ENCODE measurements at regions not wholly inside any gene's neighbourhood (a gene's known extent, or its start where the extent isn't known, plus 50 kb on each side); places are given as distances from the start of the nearest gene placed in this dataset.

DNA sequence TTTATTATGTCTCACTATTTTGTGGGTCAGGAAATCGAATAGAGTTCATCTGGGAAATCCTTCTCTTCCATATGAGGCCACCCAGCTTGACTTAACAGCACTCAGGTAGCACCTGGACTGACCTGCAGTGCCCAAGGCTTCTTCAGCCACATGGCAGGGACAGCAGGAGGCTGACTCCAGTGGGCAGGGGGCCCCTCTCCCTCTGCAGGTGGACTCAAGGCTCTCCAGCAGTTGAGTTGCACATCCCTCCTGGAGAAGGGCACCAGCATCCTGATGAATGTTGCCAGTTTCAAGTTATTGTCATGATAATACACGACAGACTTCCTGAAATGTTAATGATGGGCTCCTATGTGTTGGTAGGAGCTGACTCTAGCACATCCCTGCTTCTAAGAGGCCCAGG, 338.1 kb upstream of the RAB6C start:
- ATAC-seq (no peak), DNase-seq (no peak)
- Histone ChIP-seq H3K4me1 (no peaks in the 10 kb centered on the region), H3K4me3 (no peak overlapping the region), H3K27ac (no peak overlapping the region), H3K27me3 (no peaks in the 10 kb centered on the region), H3K9me3 (no peaks in the 10 kb centered on the region), H3K36me3 (replicated peaks in 1 of 2; ENCODE audit: insufficient read depth in 1 of 2, low read depth in 2 of 2) (no peaks in the 10 kb centered on the region)
- intact Hi-C loops (cut with DNase I) = no loop called here
- WGBS, 2 donors = 52% methylated on average over 1 to 2 of the region's 2 CpGs
- TF ChIP-seq, protein P1, sequence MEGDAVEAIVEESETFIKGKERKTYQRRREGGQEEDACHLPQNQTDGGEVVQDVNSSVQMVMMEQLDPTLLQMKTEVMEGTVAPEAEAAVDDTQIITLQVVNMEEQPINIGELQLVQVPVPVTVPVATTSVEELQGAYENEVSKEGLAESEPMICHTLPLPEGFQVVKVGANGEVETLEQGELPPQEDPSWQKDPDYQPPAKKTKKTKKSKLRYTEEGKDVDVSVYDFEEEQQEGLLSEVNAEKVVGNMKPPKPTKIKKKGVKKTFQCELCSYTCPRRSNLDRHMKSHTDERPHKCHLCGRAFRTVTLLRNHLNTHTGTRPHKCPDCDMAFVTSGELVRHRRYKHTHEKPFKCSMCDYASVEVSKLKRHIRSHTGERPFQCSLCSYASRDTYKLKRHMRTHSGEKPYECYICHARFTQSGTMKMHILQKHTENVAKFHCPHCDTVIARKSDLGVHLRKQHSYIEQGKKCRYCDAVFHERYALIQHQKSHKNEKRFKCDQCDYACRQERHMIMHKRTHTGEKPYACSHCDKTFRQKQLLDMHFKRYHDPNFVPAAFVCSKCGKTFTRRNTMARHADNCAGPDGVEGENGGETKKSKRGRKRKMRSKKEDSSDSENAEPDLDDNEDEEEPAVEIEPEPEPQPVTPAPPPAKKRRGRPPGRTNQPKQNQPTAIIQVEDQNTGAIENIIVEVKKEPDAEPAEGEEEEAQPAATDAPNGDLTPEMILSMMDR (IDR thresholded peaks at IDR 0.05) = no peak
- TF ChIP-seq POLR2A (IDR thresholded peaks at IDR 0.05) = no peak

DNA sequence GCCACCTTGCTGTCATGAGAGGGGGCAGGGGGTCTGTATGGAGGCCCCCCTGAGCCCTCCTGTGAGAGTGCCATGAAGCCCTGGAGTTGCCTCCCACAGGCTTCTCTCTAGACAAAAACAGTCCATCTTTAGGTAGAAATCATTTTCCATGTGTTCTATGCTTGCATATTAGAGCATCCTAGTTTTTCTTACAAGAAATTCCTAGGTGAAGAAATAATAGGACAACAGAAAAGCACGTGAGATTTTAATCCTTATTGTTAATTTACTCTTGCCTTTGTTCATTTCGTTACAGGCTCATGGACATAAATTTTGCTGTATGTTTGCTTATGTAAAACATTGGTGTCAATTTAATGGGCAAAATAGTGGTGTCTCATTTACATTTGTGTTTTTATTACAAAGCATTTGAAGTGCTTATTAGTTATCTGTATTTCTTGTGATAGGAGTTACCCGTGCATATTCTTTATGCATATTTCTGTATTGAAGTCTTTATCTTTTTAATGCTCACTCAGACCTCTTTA, 336.9 kb upstream of the RAB6C start:
- intact Hi-C loops (cut with DNase I) = no loop called here
- Histone ChIP-seq H3K36me3 (replicated peaks in 1 of 2; ENCODE audit: insufficient read depth in 1 of 2, low read depth in 2 of 2) (no peaks in the 10 kb centered on the region), H3K27me3 (no peaks in the 10 kb centered on the region), H3K27ac (no peak overlapping the region), H3K9me3 (no peaks in the 10 kb centered on the region), H3K4me1 (no peaks in the 10 kb centered on the region), H3K4me3 (no peak overlapping the region)
- DNase-seq (no peak), ATAC-seq (no peak)
- WGBS, 2 donors = 48 to 60% methylated on average over 3 of the region's 3 CpGs
- TF ChIP-seq, protein P1 (IDR thresholded peaks at IDR 0.05) = no peak
- TF ChIP-seq POLR2A (IDR thresholded peaks at IDR 0.05) = no peak

DNA sequence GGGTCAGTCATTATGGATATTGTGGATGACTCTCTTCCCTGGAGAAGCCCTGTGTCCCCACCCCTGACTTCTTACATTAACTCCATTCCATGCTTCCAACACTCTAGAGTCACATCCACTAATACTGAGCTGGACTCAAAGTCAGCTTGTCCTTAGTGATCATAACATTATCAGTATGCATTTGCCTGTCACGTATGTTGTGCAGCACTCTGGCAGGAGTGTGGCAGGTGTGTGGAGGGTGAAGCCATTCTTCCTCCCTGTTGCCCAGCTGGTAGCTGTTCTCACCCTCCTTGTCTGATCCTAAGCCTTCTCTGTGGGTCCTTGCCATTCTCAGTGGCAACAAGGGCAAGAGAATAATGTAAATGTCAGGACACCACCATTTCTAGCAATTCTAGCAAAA, 334.1 kb upstream of the RAB6C start:
- Histone ChIP-seq H3K4me3 (no peak overlapping the region), H3K4me1 (no peaks in the 10 kb centered on the region), H3K27ac (no peak overlapping the region), H3K9me3 (no peaks in the 10 kb centered on the region), H3K27me3 (no peaks in the 10 kb centered on the region), H3K36me3 (replicated peaks in 1 of 2; ENCODE audit: insufficient read depth in 1 of 2, low read depth in 2 of 2) (no peaks in the 10 kb centered on the region)
- 62 to 67% methylated on average over 1 of the region's 1 CpG for WGBS, 2 donors
- TF ChIP-seq POLR2A (IDR thresholded peaks at IDR 0.05) = no peak
- TF ChIP-seq, protein P1 (IDR thresholded peaks at IDR 0.05) = no peak
- ATAC-seq = no peak
- intact Hi-C loops (cut with DNase I) = no loop called here
- DNase-seq = no peak

DNA sequence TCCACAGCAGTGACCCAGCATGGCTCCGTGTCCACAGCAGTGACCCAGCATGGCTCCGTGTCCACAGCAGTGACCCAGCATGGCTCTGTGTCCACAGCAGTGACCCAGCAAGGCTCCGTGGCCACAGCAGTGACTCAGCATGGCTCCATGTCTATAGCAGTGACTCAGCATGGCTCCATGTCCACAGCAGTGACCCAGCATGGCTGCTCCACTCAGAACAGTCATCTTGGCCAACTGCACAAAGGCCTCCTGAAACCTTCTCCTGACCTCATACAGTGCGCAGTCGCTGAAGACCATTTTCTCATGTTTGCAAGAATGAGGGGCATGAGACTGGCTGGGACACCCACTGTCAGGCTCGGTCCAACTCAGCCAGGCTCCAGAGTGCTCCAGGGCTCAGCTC, 333.4 kb upstream of the RAB6C start:
- Histone ChIP-seq H3K4me3 (no peak overlapping the region), H3K27me3 (no peaks in the 10 kb centered on the region), H3K9me3 (no peaks in the 10 kb centered on the region), H3K36me3 (replicated peaks in 1 of 2; ENCODE audit: insufficient read depth in 1 of 2, low read depth in 2 of 2) (no peaks in the 10 kb centered on the region), H3K4me1 (no peaks in the 10 kb centered on the region), H3K27ac (no peak overlapping the region)
- no peak for TF ChIP-seq POLR2A (IDR thresholded peaks at IDR 0.05)
- TF ChIP-seq, protein P1 (IDR thresholded peaks at IDR 0.05) = no peak
- intact Hi-C loops (cut with DNase I) = no loop called here
- WGBS, 2 donors = 83 to 93% methylated on average over 3 to 6 of the region's 6 CpGs
- ATAC-seq = no peak
- no peak for DNase-seq

DNA sequence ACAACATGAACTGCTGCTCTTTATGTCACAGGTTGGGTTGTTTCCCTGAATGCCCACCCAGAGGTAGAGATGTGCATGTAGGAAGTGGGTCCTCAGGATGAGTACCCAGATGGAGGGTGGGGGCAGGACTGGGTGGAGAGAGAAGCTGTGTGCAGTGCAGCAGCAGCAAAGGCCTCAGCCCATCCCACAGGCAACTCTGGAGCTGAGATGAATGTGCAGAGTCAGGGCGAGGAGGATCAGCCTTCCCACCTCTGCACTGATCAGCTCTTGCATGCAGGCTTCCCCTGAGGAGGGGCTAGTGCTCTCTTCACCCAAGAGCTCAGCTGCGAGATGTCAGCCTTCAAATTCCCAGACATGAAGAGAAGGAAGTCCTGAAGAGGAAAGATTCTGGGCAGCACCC, 326.2 kb upstream of the RAB6C start:
- no peak for ATAC-seq

More for the DNA sequence above, 326.2 kb upstream of the RAB6C start:
- no peak overlapping the region for H3K27ac ChIP-seq
- no peak for TF ChIP-seq POLR2A (IDR thresholded peaks at IDR 0.05)
- TF ChIP-seq, protein P1 (IDR thresholded peaks at IDR 0.05) = no peak
- no peaks in the 10 kb centered on the region for H3K4me1 ChIP-seq
- DNase-seq = no peak
- intact Hi-C loops (cut with DNase I) = no loop called here
- no peaks in the 10 kb centered on the region for H3K27me3 ChIP-seq
- H3K9me3 ChIP-seq = no peaks in the 10 kb centered on the region
- H3K36me3 ChIP-seq (replicated peaks in 1 of 2; ENCODE audit: insufficient read depth in 1 of 2, low read depth in 2 of 2) = no peaks in the 10 kb centered on the region
- no peak overlapping the region for H3K4me3 ChIP-seq
- WGBS, 2 donors = 58 to 82% methylated on average over 2 of the region's 2 CpGs
